KOPT-K1 (cell line): ENCODE measurements at regions not wholly inside any gene's neighbourhood (a gene's known extent, or its start where the extent isn't known, plus 50 kb on each side); places are given as distances from the start of the nearest gene placed in this dataset.
"Not testable (repeated sequence)": the region's sequence is repeated elsewhere in the genome, so short reads cannot be mapped to it uniquely, and the experiment has no call there.

Source experiments
- H3K27ac ChIP-seq: fragments of 200-600 bp; sonication (generic); 2 replicates; pipeline ENCODE4 v1.5.1; 2016; ENCODE audit warnings: antibody characterized with exemption, mild to moderate bottlenecking, low read depth, low read length; ENCODE audit not compliant: poor library complexity, severe bottlenecking
- H3K36me3 ChIP-seq: fragments of 200-600 bp; sonication (generic); 2 replicates; pipeline ENCODE4 v1.5.1; 2017; ENCODE audit warnings: antibody characterized with exemption, mild to moderate bottlenecking, low read length, moderate library complexity; ENCODE audit not compliant: insufficient read depth
- H3K9me3 ChIP-seq: fragments of 200-600 bp; sonication (generic); 2 replicates; pipeline ENCODE4 v1.5.1; 2017; ENCODE audit warnings: antibody characterized with exemption, low read length, mild to moderate bottlenecking; ENCODE audit not compliant: insufficient read depth, poor library complexity, severe bottlenecking

GRCh38 chr14:54010981-54011380 lies 54.4 kb upstream of the BMP4 start:
- Histone ChIP-seq H3K27ac (no peak overlapping the region), H3K36me3 (no peaks in the 10 kb centered on the region), H3K9me3 (peaks cover 3% of the 10 kb centered on the region)

- Histone ChIP-seq H3K9me3 (peaks cover 8% of the 10 kb centered on the region), H3K36me3 (no peaks in the 10 kb centered on the region), H3K27ac (no peak overlapping the region)
Observed at GRCh38 chr14:54023027-54023426, 66.4 kb upstream of the BMP4 start.

GRCh38 chr14:54025661-54026060 lies 69.0 kb upstream of the BMP4 start:
- H3K36me3 ChIP-seq, result no peaks in the 10 kb centered on the region
- no peak overlapping the region for H3K27ac ChIP-seq
- H3K9me3 ChIP-seq, result peaks cover 8% of the 10 kb centered on the region

DNA sequence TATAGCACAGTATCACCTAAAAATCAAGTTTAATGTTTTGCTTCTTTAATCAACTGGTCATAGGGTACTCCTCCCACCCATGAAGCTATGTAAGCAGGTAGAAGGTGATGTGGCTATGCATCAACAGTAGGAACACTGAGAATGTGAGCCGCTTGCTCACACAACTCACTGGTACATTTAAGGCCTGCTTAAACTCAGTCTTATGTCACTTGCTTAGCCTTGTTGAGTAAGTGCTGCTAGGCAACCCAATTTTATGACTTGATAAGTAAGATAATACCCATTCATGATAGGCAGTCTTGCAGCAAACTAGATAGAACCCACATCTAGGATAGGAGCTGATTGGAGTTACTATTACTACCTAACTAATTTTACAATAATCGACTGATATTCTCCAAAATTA lies 70.0 kb upstream of the BMP4 start:
- H3K36me3 ChIP-seq, result no peaks in the 10 kb centered on the region
- H3K9me3 ChIP-seq, result peaks cover 8% of the 10 kb centered on the region
- no peak overlapping the region for H3K27ac ChIP-seq

- H3K36me3 ChIP-seq, H3K27ac ChIP-seq: not testable (repeated sequence)
- peaks cover 21% of the 10 kb centered on the region for H3K9me3 ChIP-seq
Observed at GRCh38 chr14:54030996-54031395, 74.4 kb upstream of the BMP4 start.

- H3K27ac ChIP-seq, H3K36me3 ChIP-seq: not testable (repeated sequence)
- H3K9me3 ChIP-seq, result peaks cover 23% of the 10 kb centered on the region
Observed at GRCh38 chr14:54033285-54033684, 76.7 kb upstream of the BMP4 start.

DNA sequence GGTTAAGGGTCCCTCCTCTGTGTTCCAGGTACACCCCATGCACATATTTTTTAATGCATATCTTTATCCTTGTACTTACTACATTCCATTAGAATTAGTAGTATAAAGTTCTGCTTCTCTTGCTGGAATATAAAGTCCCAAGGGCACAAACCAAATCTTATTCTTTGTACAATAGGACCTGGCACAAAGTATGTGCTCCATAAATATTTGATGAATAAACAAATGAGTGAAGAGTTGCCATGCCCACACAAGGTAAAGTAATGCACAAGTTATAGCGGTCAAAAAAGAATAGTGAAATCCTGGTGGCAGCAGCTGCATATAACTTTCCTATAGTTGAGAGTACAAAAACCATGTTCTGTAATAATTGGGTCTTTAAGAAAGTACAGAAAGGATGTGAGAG lies 82.1 kb upstream of the BMP4 start:
- Histone ChIP-seq H3K36me3 (no peaks in the 10 kb centered on the region), H3K27ac (no peak overlapping the region), H3K9me3 (peaks cover 23% of the 10 kb centered on the region)

DNA sequence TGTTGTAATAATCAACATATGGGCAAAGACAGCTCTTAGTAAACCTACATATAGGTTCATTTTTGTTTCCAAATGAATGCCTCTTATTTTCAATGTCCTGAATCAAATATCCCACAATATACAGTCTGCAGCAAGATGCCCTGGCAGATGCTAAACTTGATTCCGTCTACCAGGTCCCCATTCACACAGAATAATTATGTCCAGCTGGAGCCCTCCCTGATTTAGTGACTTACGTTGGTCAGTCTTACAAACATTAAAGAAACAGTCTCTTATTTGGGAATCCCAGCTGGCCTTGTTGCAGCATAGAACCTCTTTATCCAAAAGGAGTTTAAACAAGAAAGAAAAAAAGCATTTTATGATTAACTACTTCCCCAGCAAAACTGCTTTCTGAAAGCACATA lies 82.7 kb upstream of the BMP4 start:
- H3K9me3 ChIP-seq, result peaks cover 18% of the 10 kb centered on the region
- H3K27ac ChIP-seq, result no peak overlapping the region
- no peaks in the 10 kb centered on the region for H3K36me3 ChIP-seq

GRCh38 chr14:54040846-54041245 lies 84.2 kb upstream of the BMP4 start:
- Histone ChIP-seq H3K36me3 (no peaks in the 10 kb centered on the region), H3K9me3 (peaks cover 3% of the 10 kb centered on the region), H3K27ac (no peak overlapping the region)

DNA sequence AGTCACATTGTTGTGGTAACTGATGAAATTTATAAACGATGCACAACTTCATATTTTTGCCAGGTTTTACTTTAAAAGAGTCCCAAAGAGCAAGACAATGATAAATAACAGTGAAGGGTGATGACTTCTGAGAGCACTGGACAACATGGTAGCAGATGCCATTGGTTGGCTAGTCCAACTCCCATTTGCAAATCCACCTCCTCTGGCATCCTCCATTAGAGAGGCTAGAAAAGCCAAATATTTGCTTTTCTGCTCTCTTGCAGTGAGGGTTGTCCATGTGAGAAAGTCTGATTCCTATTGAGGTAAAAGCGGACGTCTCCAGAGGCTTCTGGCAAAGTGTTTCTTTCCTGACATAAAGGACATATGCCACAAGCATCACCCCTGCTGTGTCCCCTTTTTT lies 89.6 kb upstream of the BMP4 start:
- no peaks in the 10 kb centered on the region for H3K36me3 ChIP-seq
- no peak overlapping the region for H3K27ac ChIP-seq
- no peaks in the 10 kb centered on the region for H3K9me3 ChIP-seq

DNA sequence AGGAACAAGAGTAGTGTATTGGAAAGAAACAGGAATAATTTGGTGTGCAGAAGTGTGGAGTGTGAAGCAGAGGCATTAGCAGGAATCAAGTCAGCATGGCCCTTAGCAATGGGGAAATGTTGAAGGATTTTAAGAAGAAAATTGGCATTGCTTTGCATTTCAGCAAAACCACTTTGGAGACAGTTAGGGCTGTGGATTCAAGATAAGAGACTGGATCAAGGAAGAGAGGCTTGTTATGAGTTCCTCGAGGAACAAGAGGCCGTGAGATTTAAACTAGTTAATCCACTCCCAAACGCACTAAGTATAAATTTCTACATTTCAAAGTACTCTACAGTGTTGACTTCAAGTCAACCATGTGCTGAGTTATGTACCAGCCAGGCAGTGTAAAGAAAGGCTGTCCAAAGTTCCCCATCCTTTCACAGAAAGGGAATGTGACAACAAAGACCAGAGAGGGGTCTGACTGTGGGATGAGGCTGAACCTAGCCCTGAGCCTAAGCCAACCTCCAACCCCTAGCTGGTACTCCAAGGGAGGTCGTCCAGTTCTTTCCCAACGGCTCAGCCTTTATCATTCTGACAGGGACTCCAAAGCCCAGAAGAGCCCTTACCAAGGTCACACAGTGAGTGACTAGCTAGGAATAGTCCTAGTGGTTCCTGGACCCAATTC lies 91.2 kb upstream of the BMP4 start:
- Histone ChIP-seq H3K27ac (no peak overlapping the region), H3K36me3 (no peaks in the 10 kb centered on the region), H3K9me3 (no peaks in the 10 kb centered on the region)

GRCh38 chr14:54048311-54048710 lies 91.7 kb upstream of the BMP4 start:
- no peaks in the 10 kb centered on the region for H3K9me3 ChIP-seq
- no peaks in the 10 kb centered on the region for H3K36me3 ChIP-seq
- H3K27ac ChIP-seq, result no peak overlapping the region

DNA sequence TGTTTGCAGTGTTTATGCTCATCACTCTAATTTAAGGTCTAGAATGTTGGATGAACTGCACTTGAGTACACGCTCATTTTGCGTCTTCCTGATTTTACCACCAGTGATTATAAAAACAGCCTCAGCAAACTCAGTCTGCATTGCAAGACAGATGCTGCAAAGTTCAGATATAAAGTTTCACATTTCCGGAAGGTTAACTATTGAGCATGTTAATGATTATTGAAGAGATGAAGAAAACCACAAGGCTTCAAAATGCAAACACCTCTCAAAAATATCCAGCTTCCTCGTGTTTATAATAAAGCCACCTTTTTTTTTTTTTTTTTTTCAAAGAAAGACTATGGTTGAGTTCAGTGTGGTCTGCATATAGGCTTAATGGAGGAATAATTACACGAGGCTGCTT lies 92.1 kb upstream of the BMP4 start:
- no peaks in the 10 kb centered on the region for H3K36me3 ChIP-seq
- no peaks in the 10 kb centered on the region for H3K9me3 ChIP-seq
- no peak overlapping the region for H3K27ac ChIP-seq

GRCh38 chr14:54050759-54051158 lies 94.1 kb upstream of the BMP4 start:
- no peaks in the 10 kb centered on the region for H3K9me3 ChIP-seq
- no peaks in the 10 kb centered on the region for H3K36me3 ChIP-seq
- H3K27ac ChIP-seq, result no peak overlapping the region

DNA sequence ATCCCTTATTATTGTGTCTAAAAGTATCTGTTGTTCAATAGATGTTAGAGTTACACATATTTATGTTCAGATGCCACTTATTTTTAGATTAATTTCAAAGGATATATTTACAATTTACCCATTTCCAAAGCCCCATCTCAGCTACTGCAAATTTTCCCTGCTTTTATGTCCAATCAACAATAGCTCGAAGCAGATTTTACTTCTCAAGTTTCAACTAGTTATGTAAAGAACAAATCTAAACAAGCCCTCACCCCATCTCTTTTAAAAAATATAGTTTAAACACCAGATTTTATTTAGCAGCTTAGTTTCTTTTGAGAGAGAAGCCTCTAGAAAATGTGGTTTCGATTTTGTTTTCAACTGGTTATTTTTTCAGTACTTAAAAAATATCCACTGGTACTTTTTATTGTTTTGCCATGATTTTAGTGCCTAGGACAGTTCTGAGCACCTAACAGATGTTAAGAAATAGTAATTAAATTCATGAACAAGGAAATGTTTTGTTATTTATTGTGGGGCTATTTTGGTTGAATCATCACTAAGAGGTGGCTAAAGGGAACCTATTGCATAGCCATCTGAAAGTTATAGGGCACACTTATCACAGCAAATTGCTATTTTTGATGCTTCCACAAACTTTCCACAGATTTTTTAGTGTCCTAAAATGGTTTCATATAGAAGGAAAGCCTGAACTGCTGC lies 96.2 kb upstream of the BMP4 start:
- H3K27ac ChIP-seq, result no peak overlapping the region
- no peaks in the 10 kb centered on the region for H3K9me3 ChIP-seq
- no peaks in the 10 kb centered on the region for H3K36me3 ChIP-seq

DNA sequence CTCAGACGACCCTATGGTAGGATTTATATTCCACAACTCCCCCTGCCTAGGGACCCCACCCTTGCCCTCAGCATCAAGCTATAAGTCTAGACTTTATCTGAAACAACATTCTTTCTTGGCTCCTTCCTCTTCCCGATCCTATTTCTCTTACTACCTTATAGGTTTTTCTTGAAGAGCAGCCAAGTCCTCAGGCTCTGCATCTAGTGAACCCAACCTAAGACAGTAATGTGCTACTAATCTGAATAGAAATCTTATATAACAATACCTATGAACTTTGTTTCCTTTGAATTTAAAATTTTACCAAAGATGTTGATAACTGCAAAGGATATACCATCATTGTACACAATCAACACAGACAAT lies 96.7 kb upstream of the BMP4 start:
- H3K27ac ChIP-seq, result no peak overlapping the region
- H3K36me3 ChIP-seq, result no peaks in the 10 kb centered on the region
- H3K9me3 ChIP-seq, result no peaks in the 10 kb centered on the region
